IMR-90 (cell line): ENCODE measurements at regions not wholly inside any gene's neighbourhood (a gene's known extent, or its start where the extent isn't known, plus 50 kb on each side); places are given as distances from the start of the nearest gene placed in this dataset.

ENCODE experiments used
- ATAC-seq: fragments of 200-7000 bp; cut with Tn5 transposase; 2 replicates; pipeline ENCODE4 v1.9.1; 2020; ENCODE audit warnings: low read depth, mild to moderate bottlenecking, moderate library complexity
- BruUV-seq: library from RNA; stranded (reverse); fragments of 400-500 nt; replicated peaks from 2 replicates; lab custom pipeline; 2021; lab: Mats Ljungman, UMichigan
- CTCF ChIA-PET: fragments of 300-600 bp; formaldehyde crosslinking; extraction: SDS; loops from one replicate; lab custom pipeline; 2021; ENCODE audit warnings: antibody characterized with exemption; lab: Yijun Ruan, JAX
- POLR2A ChIA-PET: fragments of 300-600 bp; sonication (Branson Sonifier 250); formaldehyde crosslinking; loops from one replicate; lab custom pipeline; 2022; ENCODE audit warnings: antibody characterized with exemption; ENCODE audit not compliant: unreplicated experiment; lab: Charles Lee
- DNase-seq: peaks from one replicate; pipeline ENCODE4 v3.0.0; 2013
- H2AFZ ChIP-seq: replicated peaks from 2 replicates; pipeline ENCODE3; 2013; ENCODE audit warnings: low read length, mild to moderate bottlenecking; ENCODE audit not compliant: poor library complexity
- H2AK5ac ChIP-seq: 2 replicates; pipeline ENCODE4 v1.6.1; 2013; ENCODE audit warnings: low read depth, low read length, inconsistent platforms
- H2AK9ac ChIP-seq: replicated peaks from 2 replicates; pipeline ENCODE3; 2013; ENCODE audit warnings: mild to moderate bottlenecking, low read depth, low read length, moderate library complexity; ENCODE audit not compliant: poor library complexity
- H2BK120ac ChIP-seq: 2 replicates; pipeline ENCODE4 v1.6.1; 2013; ENCODE audit warnings: low read depth, low read length, inconsistent platforms
- H2BK15ac ChIP-seq: 3 replicates; pipeline ENCODE4 v1.6.1; 2013; ENCODE audit warnings: low read depth, low read length, inconsistent platforms
- H2BK20ac ChIP-seq: 2 replicates; pipeline ENCODE4 v1.6.1; 2013; ENCODE audit warnings: low read depth, mild to moderate bottlenecking, inconsistent platforms, low read length, moderate library complexity
- H2BK5ac ChIP-seq: 2 replicates; pipeline ENCODE4 v1.6.1; 2013; ENCODE audit warnings: mild to moderate bottlenecking, low read depth, low read length, inconsistent platforms; ENCODE audit not compliant: poor library complexity, severe bottlenecking
- H3K14ac ChIP-seq: replicated peaks from 2 replicates; pipeline ENCODE4 v1.6.1; 2013; ENCODE audit warnings: low read depth, low read length, inconsistent platforms
- H3K18ac ChIP-seq: 2 replicates; pipeline ENCODE4 v1.6.1; 2013; ENCODE audit warnings: low read depth, low read length, control low read depth
- H3K23ac ChIP-seq: 2 replicates; pipeline ENCODE4 v1.6.1; 2013; ENCODE audit warnings: low read depth, low read length, inconsistent platforms
- H3K27ac ChIP-seq: 2 replicates; pipeline ENCODE4 v1.5.1; 2013; ENCODE audit warnings: mild to moderate bottlenecking, control low read depth, low read length; ENCODE audit not compliant: insufficient read depth
- H3K27me3 ChIP-seq: 2 replicates; pipeline ENCODE4 v1.6.1; 2013; ENCODE audit warnings: low read length; ENCODE audit not compliant: control insufficient read depth, insufficient read depth
- H3K36me3 ChIP-seq: 2 replicates; pipeline ENCODE4 v1.6.1; 2013; ENCODE audit warnings: low read length, mixed read lengths; ENCODE audit not compliant: control insufficient read depth, insufficient read depth
- H3K4ac ChIP-seq: 2 replicates; pipeline ENCODE4 v1.6.1; 2013; ENCODE audit warnings: low read depth, low read length, inconsistent platforms
- H3K4me1 ChIP-seq: 2 replicates; pipeline ENCODE4 v1.6.1; 2013; ENCODE audit warnings: low read length, mixed read lengths; ENCODE audit not compliant: control insufficient read depth, insufficient read depth
- H3K4me2 ChIP-seq: 2 replicates; pipeline ENCODE4 v1.6.1; 2013; ENCODE audit warnings: low read depth, mild to moderate bottlenecking, control low read depth, low read length, moderate library complexity
- H3K4me3 ChIP-seq: 2 replicates; pipeline ENCODE4 v1.5.1; 2013; ENCODE audit warnings: low read depth, mild to moderate bottlenecking, control low read depth, low read length, moderate library complexity; ENCODE audit not compliant: insufficient read depth
- H3K56ac ChIP-seq: 2 replicates; pipeline ENCODE4 v1.6.1; 2013; ENCODE audit warnings: low read length, inconsistent platforms; ENCODE audit not compliant: insufficient read depth; ENCODE audit errors: extremely low read depth
- H3K79me1 ChIP-seq, 2 experiments: 2 replicates each; pipeline ENCODE4 v1.6.1; 2013; ENCODE audit warnings: low read length in 2 of 2, inconsistent platforms in 1 of 2, low read depth in 1 of 2
- H3K9ac ChIP-seq: 2 replicates; pipeline ENCODE4 v1.6.1; 2013; ENCODE audit warnings: low read depth, low read length, control low read depth
- H3K9me1 ChIP-seq: 2 replicates; pipeline ENCODE4 v1.6.1; 2013; ENCODE audit warnings: low read length, inconsistent platforms; ENCODE audit not compliant: insufficient read depth
- H3K9me3 ChIP-seq: 2 replicates; pipeline ENCODE4 v1.6.1; 2013; ENCODE audit warnings: low read length; ENCODE audit not compliant: control insufficient read depth, insufficient read depth
- H4K20me1 ChIP-seq: 2 replicates; pipeline ENCODE4 v1.6.1; 2013; ENCODE audit warnings: low read length, inconsistent platforms; ENCODE audit not compliant: insufficient read depth
- H4K5ac ChIP-seq: 2 replicates; pipeline ENCODE4 v1.6.1; 2013; ENCODE audit warnings: mild to moderate bottlenecking, low read depth, low read length, control low read depth
- H4K8ac ChIP-seq, 2 experiments: 2 replicates each; pipeline ENCODE4 v1.6.1; 2013; ENCODE audit warnings: low read depth in 2 of 2, low read length in 2 of 2, control low read depth in 1 of 2, inconsistent platforms in 1 of 2
- H4K91ac ChIP-seq: 2 replicates; pipeline ENCODE4 v1.6.1; 2013; ENCODE audit warnings: low read depth, low read length, inconsistent platforms; ENCODE audit not compliant: insufficient read depth
- BHLHE40 ChIP-seq: fragments of 150-350 bp; IDR thresholded peaks from 2 replicates; pipeline ENCODE4 v1.6.1; 2016; ENCODE audit warnings: mild to moderate bottlenecking, low read depth, low read length
- CEBPB ChIP-seq: IDR thresholded peaks from 2 replicates; pipeline ENCODE4 v1.6.1; 2012; ENCODE audit warnings: low read depth, low read length, improper control_type of control experiment
- CHD1 ChIP-seq: IDR thresholded peaks from 2 replicates; pipeline ENCODE4 v1.6.1; 2012; ENCODE audit warnings: low read depth, low read length, improper control_type of control experiment
- ELK1 ChIP-seq: fragments of 150-350 bp; IDR thresholded peaks from 2 replicates; pipeline ENCODE4 v1.6.1; 2016; ENCODE audit warnings: low read depth, mild to moderate bottlenecking, low read length, moderate library complexity, borderline replicate concordance
- FOS ChIP-seq: fragments of 150-350 bp; IDR thresholded peaks from 2 replicates; pipeline ENCODE4 v1.6.1; 2016; ENCODE audit warnings: low read depth, low read length
- MAFK ChIP-seq: IDR thresholded peaks from 2 replicates; pipeline ENCODE4 v1.6.1; 2012; ENCODE audit warnings: low read depth, low read length, improper control_type of control experiment
- MAZ ChIP-seq: IDR thresholded peaks from 2 replicates; pipeline ENCODE4 v1.6.1; 2012; ENCODE audit warnings: low read depth, mild to moderate bottlenecking, low read length, improper control_type of control experiment, moderate library complexity, borderline replicate concordance
- MXI1 ChIP-seq: IDR thresholded peaks from 2 replicates; pipeline ENCODE4 v1.6.1; 2012; ENCODE audit warnings: low read depth, mild to moderate bottlenecking, low read length, moderate library complexity, borderline replicate concordance
- NFE2L2 ChIP-seq: fragments of 150-350 bp; IDR thresholded peaks from 2 replicates; pipeline ENCODE4 v1.6.1; 2016; ENCODE audit warnings: low read depth, mild to moderate bottlenecking, low read length
- POLR2A ChIP-seq: IDR thresholded peaks from 2 replicates; pipeline ENCODE4 v1.6.1; 2012; ENCODE audit warnings: mild to moderate bottlenecking, low read depth, low read length
- RAD21 ChIP-seq: IDR thresholded peaks from 2 replicates; pipeline ENCODE4 v1.6.1; 2012; ENCODE audit warnings: low read length, improper control_type of control experiment
- RCOR1 ChIP-seq: IDR thresholded peaks from 2 replicates; pipeline ENCODE4 v1.6.1; 2012; ENCODE audit warnings: mild to moderate bottlenecking, low read length, improper control_type of control experiment; ENCODE audit not compliant: insufficient replicate concordance
- RFX5 ChIP-seq: IDR thresholded peaks from 2 replicates; pipeline ENCODE4 v1.8.0; 2012; ENCODE audit warnings: low read depth, mild to moderate bottlenecking, low read length, moderate library complexity
- SMC3 ChIP-seq: fragments of 150-350 bp; IDR thresholded peaks from 2 replicates; pipeline ENCODE4 v1.6.1; 2016; ENCODE audit warnings: low read depth, mild to moderate bottlenecking, antibody characterized with exemption, low read length, moderate library complexity
- WGBS, 2 experiments: methylation state at CpG; one replicate each; pipeline versions ENCODE4 v1.1.5 to v1.1.7; 2013; ENCODE audit warnings: missing lambda C conversion rate in 2 of 2; ENCODE audit not compliant: insufficient read length in 1 of 2; ENCODE audit errors: extremely low coverage in 2 of 2; 5-methylcytosine and 5-hydroxymethylcytosine counted together
- dilution Hi-C: fragments of 300-500 bp; cut with HindIII; formaldehyde crosslinking; loops from one replicate; pipeline ENCODE4 v1.14.3; 2018; ENCODE audit warnings: low sequenced_read_pairs; ENCODE audit not compliant: unreplicated experiment
- in situ Hi-C: fragments of 300-500 bp; cut with MboI; formaldehyde crosslinking; loops from 3 replicates; pipeline ENCODE4 v1.14.3; 2019; ENCODE audit warnings: low sequenced_read_pairs, inconsistent platforms, mixed read lengths
- intact Hi-C: fragments of 100-400 bp; cut with micrococcal nuclease; formaldehyde crosslinking; loops from 2 replicates; pipeline ENCODE4 v1.10.0; 2022
- TF ChIP-seq, protein P1 (sequence below): conservative IDR thresholded peaks from 2 replicates; pipeline ENCODE4 v1.5.1; 2012; ENCODE audit warnings: mild to moderate bottlenecking, low read depth, low read length, improper control_type of control experiment
- TF ChIP-seq, protein P2 (sequence below): fragments of 150-350 bp; IDR thresholded peaks from 2 replicates; pipeline ENCODE4 v1.6.1; 2017; ENCODE audit warnings: mild to moderate bottlenecking, antibody characterized with exemption, low read length, low read depth

- Histone ChIP-seq H3K9ac (no peak overlapping the region), H4K8ac (no peak overlapping the region), H3K79me1 (no peaks in the 10 kb centered on the region), H3K9me1 (no peaks in the 10 kb centered on the region), H3K56ac (no peak overlapping the region), H3K9me3 (no peaks in the 10 kb centered on the region), H4K5ac (no peak overlapping the region), H4K20me1 (no peaks in the 10 kb centered on the region), H2BK15ac (no peak overlapping the region), H2AK9ac (no peak overlapping the region), H3K14ac (no peak overlapping the region), H3K4me1 (no peaks in the 10 kb centered on the region), H2BK120ac (no peak overlapping the region), H3K18ac (no peak overlapping the region), H2AFZ (no peak overlapping the region), H3K36me3 (no peaks in the 10 kb centered on the region), H3K27me3 (peaks cover 3% of the 10 kb centered on the region), H2BK5ac (no peak overlapping the region), H4K91ac (no peak overlapping the region), H2AK5ac (no peak overlapping the region), H3K4ac (no peak overlapping the region), H3K27ac (no peak overlapping the region), H3K4me3 (no peak overlapping the region), H3K4me2 (no peak overlapping the region), H2BK20ac (no peak overlapping the region), H3K23ac (no peak overlapping the region)
- DNase-seq = no peak
- in situ Hi-C loops (no loop called here), dilution Hi-C loops (no loop called here), intact Hi-C loops (no loop called here)
- WGBS, 2 experiments = no CpG with 5 or more reads among the region's 6 CpGs
- POLR2A ChIA-PET = no interaction called here
- no TSS peak for BruUV-seq
- ATAC-seq = no peak
- CTCF ChIA-PET = no interaction called here
- TF ChIP-seq MAZ = no peak
- TF ChIP-seq RFX5 = no peak
- TF ChIP-seq, protein P1, sequence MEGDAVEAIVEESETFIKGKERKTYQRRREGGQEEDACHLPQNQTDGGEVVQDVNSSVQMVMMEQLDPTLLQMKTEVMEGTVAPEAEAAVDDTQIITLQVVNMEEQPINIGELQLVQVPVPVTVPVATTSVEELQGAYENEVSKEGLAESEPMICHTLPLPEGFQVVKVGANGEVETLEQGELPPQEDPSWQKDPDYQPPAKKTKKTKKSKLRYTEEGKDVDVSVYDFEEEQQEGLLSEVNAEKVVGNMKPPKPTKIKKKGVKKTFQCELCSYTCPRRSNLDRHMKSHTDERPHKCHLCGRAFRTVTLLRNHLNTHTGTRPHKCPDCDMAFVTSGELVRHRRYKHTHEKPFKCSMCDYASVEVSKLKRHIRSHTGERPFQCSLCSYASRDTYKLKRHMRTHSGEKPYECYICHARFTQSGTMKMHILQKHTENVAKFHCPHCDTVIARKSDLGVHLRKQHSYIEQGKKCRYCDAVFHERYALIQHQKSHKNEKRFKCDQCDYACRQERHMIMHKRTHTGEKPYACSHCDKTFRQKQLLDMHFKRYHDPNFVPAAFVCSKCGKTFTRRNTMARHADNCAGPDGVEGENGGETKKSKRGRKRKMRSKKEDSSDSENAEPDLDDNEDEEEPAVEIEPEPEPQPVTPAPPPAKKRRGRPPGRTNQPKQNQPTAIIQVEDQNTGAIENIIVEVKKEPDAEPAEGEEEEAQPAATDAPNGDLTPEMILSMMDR = no peak
- TF ChIP-seq SMC3 = no peak
- TF ChIP-seq ELK1 = no peak
- TF ChIP-seq NFE2L2 = no peak
- no peak for TF ChIP-seq RAD21
- TF ChIP-seq, protein P2, sequence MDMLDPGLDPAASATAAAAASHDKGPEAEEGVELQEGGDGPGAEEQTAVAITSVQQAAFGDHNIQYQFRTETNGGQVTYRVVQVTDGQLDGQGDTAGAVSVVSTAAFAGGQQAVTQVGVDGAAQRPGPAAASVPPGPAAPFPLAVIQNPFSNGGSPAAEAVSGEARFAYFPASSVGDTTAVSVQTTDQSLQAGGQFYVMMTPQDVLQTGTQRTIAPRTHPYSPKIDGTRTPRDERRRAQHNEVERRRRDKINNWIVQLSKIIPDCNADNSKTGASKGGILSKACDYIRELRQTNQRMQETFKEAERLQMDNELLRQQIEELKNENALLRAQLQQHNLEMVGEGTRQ = no peak
- no peak for TF ChIP-seq FOS
- TF ChIP-seq MAFK = no peak
- TF ChIP-seq POLR2A = no peak
- no peak for TF ChIP-seq RCOR1
- TF ChIP-seq CHD1 = no peak
- TF ChIP-seq CEBPB = no peak
- TF ChIP-seq MXI1 = no peak
- no peak for TF ChIP-seq BHLHE40
Observed at GRCh38 chr13:26837997-26838396, 77.4 kb upstream of the GPR12 start.
